HT-29 (cell line): ENCODE measurements at regions not wholly inside any gene's neighbourhood (a gene's known extent, or its start where the extent isn't known, plus 50 kb on each side); places are given as distances from the start of the nearest gene placed in this dataset.

ENCODE experiments used
- DNase-seq: peaks from one replicate; pipeline ENCODE4 v3.0.0-alpha.2; 2015; ENCODE audit warnings: low spot score

DNA sequence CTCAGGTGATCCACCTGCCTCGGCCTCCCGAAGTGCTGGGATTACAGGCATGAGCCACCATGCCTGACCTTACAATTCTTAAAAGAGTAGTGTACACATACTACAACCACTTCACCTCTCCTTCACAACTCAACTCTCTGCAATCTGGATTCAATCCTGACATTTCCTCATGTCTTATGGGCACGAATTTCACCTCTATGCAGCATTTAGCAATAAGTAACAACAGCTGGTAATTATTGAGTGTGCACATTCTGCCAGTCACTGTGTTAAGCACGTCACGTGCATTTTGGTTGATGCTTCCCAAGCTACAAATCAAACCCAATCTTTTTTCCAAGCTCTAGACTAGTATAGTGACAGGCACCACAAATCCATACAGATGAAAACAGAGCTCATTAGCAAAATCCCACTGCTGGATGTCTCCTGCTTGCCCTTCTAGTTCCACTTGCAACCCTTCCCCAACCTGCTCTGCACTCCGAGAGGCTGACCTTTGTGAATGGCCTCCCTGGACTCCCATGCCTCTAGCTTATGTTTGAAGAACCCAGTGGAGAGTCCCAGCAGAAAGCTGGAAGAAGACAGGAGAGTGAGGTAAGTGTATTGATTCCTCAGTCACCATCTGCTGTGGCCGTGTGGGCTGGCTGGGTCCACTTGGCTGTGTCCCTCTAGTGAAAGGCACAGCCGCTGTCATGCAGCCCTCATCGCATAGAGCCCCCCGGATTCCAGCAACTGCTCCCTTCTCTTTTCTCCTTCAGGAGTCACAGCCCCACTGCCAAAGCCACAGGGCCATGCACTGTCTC, 176.5 kb downstream of the MEX3B start:
- no peak for DNase-seq

DNA sequence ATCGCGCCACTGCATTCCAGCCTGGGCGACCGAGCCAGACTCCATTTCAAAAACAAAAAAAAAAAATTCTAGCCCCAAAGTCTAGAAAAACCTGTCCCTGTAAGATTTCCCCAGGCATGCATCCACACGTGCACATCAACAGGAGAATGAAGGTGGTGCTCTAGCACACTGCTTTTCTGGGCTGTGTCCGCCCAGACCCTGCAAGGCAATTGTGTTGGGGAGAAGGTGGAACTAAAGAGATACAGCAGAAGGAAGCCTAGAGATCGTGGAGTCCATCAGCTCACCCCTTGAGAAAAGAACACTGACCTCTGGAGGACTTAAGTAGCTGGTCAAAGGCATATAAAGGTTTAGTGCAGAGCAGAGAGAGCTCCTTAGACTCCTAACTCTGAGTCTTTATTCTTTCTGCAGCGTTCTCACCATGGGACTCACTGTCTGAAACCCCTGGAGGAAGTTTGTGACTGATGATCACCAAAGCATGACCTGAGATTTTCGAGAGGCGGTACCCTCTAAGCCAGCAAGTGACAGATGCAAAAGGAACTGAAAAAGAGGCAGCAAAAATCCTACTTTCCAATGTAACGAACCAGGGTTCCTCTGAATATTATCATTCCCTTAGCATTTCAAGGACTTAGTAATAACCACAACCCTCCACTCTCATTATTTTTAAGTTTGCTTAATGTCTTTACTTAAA, 179.8 kb downstream of the MEX3B start:
- no peak for DNase-seq

DNA sequence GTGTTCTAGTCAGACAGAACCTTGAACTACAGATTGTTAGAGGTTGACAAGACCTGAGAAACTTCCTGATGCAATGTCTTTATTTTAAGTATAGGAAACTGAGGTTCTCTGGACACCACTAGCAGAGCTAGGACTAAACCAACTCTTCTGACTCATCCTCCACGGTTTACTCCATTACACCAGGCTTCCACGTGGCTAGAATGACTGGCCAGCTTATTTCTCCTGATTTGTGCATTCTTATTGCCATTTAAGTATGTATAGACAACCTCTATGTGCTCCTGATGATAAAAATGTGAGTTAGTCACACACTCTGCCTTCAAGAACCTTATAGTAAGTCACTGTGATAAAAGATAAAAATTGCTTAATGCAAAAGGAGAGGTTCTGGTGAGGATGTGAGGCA, 182.7 kb downstream of the MEX3B start:
- no peak for DNase-seq

DNA sequence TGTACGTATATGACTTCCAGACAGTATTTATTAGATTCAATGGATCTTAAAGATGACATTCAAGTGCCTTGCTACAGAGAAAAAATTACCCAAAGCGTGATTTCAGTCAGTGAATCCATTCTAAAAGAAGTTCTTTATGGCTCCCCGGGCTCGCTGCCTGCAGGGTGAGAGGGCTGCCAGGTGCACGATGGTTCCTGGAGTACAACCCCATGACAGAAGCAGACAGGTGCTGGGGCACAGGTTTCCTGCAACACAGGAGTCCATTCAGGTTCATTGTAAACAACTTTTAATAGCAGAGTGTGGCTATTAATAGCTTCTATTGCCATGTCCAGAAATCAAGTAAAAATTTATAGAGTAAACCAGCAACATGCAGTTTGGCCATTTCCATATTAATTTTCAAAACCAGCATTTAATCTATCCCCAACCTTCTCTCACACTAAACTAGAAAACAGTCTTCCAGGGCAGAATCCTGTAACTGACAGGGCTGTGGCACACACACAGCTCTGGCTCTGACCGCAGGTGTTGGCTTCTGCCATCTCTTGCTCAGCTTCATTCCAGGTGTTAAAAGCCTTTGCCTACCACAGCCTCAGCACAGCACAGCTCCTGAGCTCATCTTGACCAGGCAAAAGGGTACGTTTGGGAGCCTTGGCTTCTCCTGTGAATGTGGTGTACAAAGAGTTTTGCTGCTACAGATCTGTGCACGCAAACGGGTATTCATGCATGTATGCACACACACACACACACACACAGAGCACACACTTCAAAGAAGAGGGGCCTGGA, 185.9 kb downstream of the MEX3B start:
- no peak for DNase-seq

DNA sequence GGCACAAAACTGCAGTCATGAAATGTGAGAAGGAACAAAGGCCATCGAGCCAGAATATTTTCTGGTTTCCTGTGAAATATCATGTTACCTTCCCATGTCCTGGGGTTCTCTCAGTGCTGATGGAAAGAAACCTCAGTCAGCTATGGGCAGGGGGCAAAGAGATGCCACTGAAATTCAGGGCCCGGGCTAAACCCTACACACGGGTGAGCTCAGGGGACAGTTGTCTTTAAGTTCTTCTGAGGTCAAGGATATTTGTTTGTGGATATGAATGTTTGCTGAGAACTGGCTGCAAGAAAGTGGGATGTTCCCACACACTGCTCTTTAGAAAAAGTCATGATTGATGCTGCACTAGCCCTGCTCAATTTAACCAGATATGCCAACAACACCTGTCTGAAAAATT, 187.2 kb downstream of the MEX3B start:
- DNase-seq: no peak

DNA sequence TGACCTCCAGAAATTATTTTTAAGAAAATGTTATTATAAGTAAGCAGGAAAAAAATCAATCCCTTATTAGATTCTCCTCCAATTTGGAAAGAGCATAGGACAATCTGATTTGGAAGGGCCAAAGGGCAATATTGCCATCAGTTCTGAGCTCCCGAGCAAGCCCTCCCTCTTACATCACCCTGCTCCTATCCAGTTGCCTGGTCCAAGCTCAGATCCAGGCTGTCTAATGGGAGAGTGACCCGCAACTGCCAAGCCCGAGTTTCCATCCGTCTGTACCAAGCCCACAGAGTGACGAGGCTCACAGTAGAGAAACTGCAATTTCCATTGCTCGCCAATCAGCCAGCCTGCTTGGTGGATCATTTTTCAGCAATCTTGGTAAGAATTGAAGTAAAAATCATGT, 187.7 kb downstream of the MEX3B start:
- DNase-seq: no peak

DNA sequence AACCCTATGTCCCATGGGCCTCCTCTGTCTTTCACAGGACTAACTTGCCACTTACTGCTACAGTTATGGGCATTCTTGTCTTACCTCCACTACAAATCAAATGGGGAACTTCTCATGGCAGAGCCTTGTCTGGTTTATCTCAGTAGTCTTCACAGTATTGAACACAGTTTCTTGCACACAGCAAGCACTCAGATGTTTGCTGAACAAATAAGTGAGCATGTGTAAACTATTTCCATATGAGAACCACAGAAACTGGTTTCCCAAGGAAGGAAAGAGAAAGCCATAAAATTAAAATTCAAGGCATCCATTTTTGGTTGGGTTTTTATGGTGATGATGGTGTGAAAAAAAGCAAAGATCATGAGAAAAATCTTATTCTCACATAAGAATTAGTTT, 189.2 kb downstream of the MEX3B start:
- DNase-seq: no peak

DNA sequence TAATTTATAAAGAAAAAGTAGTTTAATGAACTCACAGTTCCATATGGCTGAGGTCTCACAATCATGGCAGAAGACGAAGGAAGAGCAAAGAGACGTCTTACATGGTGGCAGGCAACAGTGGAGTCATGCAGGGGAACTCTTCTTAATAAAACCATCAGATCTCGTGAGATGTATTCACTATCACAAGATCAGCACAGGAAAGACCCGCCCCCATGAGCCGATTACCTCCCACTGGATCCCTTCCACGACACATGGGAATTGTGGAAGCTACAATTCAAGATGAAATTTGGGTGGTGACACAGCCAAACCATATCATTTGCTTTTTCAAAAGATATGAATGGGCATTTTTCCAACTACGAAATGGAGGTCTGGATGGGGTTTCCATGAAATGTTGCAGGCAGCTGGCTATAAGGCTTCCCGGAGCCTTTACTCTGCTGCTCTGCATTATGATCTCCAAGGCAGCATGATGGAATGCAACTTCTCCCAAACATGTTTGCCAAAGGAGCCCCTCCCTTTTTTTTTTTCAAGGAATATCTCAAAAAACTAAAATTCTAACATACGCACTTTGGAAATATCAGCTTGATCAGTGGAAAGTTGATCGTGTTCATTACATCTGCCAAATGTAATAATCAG, 189.7 kb downstream of the MEX3B start:
- DNase-seq: no peak

DNA sequence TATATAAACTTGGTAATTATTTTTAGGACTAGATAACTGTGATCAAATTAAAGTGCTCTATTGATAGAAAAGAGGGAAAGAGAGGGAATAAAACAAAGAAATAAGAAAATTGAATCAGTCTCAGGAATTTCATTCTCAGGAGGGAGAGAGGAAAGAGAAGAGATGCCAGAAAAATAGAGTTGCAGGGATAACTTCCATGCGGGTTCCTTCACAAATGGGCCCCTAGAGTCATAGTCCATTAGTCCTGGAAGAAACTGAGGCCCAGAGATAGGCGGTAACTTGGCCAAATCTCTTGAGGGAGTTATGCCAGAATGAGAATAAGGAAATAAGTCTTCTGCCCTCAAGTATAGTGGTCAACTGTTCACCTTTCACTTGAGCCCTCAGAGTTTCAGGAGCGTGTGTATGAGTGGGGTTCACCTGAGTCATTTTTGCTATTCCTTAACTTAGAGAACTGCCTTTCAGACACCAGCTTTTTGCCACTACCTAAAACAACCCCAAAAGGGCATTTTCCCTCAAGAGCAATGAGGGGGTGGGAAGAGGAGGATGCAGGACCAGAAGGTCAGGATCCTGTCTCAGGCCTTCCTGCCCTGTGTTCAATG, 192.6 kb downstream of the MEX3B start:
- DNase-seq: no peak

DNA sequence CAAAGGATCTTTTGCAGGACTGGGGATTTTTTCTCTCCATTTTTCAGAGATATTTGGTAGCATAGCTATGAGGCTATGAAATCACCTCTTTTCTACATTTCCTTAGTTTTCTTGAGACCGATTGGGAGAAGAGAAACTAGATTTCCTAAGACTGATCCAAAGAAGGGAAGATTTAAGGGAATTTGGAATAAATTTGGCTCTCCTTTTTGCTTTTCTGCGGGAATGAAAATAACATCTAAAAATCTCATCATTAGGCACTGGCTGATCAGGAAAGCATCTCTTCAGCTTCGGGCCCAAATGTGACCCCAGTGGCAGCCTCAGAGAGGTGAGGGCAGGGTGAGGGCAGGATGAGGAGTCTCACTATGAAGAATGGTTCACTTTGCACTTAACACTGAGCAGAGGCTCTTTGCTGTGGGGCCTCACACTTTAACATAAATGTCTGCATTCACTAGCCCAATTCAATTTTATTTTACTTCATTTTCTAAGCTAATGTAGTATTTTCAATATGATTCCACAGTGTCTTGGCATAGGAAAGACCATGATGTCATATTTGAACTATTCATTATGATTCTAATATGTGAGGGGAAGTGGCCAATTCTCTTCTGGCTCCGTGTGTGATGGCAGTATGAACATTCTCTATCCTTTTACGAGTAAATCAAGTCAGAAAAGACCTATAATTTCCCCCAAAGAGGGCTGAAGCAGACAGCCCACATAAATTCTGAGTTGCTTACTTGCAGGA, 193.2 kb downstream of the MEX3B start:
- no peak for DNase-seq

DNA sequence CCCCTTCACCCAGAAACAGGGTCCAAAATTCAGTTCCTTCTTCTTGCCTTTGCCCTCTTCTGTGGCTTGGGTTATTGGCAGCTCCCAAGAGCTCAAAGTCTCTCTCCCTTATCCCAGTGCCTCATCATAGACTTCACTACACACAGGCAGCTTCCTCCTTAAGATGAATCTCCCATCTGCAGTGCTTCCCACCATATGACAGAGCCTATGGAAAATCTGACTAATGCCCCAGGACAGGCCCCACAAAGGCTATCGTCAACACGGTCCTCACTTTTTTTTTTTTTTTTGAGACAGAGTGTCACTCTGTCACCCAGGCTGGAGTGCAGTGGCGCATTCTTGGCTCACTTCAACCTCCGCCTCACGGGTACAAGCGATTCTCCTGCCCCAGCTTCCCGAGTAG, 194.1 kb downstream of the MEX3B start:
- DNase-seq: no peak

DNA sequence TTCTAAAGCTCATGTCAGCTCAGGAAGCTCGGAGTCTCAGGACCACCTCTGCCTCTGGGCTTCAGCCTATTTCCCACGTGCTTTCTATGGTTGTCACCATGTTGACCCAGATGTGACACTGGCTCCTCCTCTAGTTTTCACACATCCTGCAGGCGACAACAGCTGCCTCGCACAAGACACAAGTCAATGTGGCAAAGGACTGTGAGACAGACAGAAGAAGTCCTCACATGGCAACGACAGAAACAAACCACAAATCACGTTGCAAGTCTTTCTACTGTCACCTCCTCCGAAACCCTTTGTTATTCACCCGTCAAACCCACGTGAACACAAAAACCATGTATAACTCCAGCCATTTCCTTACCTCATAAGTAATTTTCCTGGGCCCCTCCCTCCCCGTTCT, 194.5 kb downstream of the MEX3B start:
- DNase-seq: no peak

DNA sequence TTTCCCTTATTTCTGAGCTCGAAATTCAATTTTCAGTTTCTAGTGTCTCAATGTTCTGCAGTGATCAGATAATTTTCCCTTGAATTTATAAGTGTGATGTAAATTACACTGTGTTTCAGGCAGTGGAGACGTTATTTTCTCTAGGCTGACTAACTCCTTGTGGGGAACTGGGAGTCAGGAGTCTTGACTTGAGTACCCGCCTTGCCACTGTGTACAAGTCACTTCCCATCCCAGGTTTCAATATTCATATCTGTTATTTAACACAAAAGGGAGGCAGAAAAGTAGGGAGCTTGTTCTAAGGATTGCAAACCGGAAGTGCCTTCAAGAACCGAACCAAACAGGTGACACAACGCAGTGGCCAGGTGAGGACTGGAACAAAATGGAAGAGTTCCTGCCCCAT, 196.5 kb downstream of the MEX3B start:
- DNase-seq: no peak

DNA sequence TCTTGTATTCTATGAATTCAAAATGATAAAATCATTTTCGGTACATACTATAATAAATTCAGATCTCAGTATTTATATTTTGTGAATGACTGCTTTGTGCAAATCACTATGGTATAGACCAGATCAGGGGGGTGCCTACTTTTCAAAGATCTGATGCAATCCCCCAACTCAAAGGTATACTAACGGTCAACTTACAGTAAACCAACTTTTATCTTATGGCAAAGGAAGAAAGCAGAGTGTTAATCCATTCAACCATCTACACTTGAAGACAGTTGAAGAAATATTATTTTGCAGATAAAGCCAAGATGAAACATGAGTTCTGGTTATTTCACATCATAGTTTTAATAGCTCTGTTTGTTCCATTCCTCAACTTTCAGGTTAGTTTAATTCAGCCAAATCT, 197.1 kb downstream of the MEX3B start:
- no peak for DNase-seq

DNA sequence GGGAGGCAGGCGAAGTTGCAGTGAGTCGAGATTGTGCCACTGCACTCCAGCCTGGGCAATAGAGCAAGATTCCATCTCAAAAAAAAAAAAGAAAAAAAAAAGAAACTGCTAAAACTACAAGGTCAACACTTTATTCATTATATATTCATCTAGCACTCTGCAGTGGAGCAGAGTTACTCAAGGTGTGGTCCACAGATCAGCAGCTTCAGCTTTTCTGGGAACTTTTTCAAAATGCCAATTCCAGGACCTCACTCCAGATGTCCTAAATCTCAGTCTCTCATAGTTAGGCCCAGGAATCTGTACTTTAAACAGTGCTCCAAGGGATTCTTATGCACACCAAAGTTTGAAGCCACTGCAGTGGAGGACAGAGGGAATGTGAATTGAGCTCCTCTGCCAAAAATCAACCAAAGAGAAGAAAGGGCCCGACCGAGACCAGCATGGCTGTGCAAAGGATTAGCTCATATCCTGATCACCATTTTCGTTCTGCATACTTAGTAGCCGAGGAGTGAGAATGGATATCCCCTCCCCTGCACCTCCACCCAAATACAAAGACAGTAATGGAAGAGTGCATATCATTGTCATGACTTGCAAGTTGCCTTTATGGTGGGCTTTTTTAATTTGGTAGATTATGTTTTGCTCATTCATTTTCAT, 201.9 kb downstream of the MEX3B start:
- no peak for DNase-seq

DNA sequence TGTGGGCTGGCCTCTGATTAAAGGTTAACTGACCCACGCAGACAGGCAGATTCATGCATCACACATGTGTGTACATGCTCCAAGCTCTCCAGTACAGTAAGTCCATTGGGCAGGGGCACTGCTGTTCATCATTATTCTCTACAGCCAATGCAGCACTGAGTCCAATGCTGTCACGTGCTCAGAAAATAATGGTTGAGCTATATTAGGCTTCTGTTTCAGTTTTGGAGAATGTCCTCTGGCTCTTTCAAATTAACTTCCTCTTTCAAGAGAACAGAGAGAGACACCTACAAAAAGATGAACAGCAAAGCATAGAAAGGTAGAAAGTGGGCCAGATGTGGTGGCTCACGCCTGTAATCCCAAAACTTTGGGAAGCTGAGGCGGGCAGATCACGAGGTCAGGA, 202.6 kb downstream of the MEX3B start:
- DNase-seq: no peak

DNA sequence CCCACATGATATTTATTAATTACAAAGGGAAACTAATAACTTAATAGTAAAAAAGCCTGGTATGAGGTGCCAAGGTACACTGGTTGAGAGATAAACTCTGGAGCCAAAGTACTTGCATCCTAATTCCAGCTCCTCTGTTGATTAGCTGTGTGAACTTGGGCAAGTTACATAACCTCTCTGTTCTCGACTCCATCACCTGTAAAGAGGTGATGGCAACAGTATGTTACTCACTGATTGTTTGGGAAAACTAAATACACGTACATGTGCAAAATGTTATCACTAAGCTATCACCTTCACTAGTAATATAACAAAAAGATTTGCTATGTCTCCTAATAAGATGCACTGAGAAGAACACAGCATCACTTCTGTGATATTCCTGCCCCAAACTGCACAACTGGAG, 206.4 kb downstream of the MEX3B start:
- DNase-seq: no peak

DNA sequence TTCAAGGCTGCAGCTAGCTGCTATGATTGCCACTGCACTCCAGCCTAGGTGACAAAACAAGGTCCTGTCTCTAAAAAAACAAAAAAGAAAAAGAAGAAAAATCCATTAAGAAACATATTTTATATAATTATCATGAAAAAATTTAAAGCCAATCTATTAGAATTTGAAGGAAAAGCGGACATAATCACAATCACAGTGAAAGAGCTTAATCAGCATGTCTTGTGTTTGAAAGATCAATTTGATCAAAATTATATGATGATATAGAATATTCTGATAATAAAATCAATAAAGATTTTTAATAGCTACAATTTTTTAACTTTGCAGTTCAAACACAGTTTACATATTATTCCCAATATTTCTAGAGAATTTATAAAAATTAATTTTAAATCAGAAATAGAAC, 210.1 kb downstream of the MEX3B start:
- no peak for DNase-seq

DNA sequence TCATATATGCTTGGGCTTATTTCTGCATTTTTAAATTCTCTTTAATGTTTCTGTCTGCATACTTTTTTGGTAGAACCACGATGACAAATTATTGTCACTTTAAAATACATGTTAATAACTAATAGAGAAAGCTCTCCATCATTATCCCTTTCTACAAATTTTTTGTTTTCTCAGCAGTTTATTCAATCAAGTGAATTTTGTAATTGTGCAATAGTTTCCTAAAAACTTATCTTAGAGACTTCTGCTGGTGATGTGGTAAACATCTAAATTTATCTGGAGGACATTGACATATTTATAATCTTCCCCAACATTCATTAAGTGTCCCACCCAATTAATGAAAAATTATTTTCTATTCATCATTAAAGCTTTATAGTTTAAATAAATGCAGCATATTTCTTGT, 215.3 kb downstream of the MEX3B start:
- no peak for DNase-seq

DNA sequence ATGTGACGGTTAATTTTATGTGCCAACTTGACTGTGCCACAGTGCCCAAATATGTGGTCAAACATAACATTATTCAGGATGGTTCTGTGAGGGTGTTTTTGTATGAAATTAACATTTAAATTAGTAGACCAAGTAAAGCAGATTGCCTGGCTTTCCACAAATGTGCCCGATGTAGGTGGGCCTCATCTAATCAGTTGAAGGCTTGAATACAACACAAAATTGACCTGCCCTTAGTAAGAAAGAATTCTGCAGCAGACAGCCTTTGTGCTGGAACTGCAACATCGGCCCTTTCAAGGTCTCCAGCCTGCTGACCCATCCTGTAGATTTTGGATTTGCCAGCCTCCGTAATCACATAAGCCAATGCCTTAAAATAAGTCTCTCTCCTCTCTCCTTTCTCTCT, 215.9 kb downstream of the MEX3B start:
- no peak for DNase-seq

DNA sequence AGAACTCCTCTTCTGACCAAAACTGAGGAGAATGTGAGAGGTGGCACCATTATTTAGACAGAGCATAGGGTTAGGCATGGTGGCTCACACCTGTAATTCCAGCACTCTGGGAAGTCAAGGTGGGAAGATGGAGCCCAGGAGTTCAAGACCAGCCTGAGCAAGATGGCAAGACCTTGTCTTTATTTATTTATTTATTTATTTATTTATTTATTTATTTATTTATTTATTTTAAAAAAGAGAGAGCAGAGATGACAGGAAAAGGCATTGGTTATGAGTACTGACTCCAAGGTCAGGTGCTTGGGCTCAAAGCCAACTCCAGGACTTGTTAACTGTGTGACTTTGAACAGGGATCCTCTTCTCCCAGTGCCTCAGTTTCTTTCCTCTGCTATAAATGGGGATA, 217.7 kb downstream of the MEX3B start:
- DNase-seq: no peak
